ENCODE measurements at regions not wholly inside any gene's neighbourhood (a gene's known extent, or its start where the extent isn't known, plus 50 kb on each side); places are given as distances from the start of the nearest gene placed in this dataset.

DNA sequence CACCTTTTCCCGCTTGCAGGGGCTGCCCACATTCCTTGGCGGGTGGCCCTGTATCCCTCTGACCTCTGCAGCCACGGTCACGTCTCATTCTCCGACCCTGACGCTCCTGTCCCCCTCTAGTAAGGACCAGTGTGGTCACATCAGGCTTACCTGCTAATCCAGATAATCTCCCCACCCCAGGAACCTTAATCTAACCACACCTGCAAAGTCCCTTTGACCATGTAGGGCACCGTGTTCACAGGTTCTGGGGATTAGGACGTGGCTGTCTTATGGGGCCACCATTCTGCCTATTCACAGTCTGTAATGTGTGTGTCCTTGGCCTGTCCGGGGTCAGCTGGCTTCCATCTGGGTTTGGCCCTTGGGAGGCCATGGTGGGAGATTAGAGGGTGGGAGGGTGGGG lies 368.9 kb downstream of the AACS start:
- TF ChIP-seq, protein P1, sequence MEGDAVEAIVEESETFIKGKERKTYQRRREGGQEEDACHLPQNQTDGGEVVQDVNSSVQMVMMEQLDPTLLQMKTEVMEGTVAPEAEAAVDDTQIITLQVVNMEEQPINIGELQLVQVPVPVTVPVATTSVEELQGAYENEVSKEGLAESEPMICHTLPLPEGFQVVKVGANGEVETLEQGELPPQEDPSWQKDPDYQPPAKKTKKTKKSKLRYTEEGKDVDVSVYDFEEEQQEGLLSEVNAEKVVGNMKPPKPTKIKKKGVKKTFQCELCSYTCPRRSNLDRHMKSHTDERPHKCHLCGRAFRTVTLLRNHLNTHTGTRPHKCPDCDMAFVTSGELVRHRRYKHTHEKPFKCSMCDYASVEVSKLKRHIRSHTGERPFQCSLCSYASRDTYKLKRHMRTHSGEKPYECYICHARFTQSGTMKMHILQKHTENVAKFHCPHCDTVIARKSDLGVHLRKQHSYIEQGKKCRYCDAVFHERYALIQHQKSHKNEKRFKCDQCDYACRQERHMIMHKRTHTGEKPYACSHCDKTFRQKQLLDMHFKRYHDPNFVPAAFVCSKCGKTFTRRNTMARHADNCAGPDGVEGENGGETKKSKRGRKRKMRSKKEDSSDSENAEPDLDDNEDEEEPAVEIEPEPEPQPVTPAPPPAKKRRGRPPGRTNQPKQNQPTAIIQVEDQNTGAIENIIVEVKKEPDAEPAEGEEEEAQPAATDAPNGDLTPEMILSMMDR (IDR thresholded peaks at IDR 0.05; ENCODE audit: insufficient read depth, low read length) = no peak
- no peak for TF ChIP-seq POLR2AphosphoS5 (IDR thresholded peaks at IDR 0.05; ENCODE audit: low read depth)
- no peak for TF ChIP-seq GABPA (IDR thresholded peaks at IDR 0.05; ENCODE audit: low read depth)

Data from HL-60 (cell line).